RPMI7951 (cell line): ENCODE measurements at regions not wholly inside any gene's neighbourhood (a gene's known extent, or its start where the extent isn't known, plus 50 kb on each side); places are given as distances from the start of the nearest gene placed in this dataset.

Experiments used
- DNase-seq: peaks from one replicate; pipeline ENCODE4 v3.0.0-alpha.2; 2012; ENCODE audit warnings: low read depth

GRCh38 chr7:371119-371778, 81.3 kb downstream of the FOXL3 start:
- peak; percentile 17 for DNase-seq

GRCh38 chr7:371779-372545, 82.0 kb downstream of the FOXL3 start:
- DNase-seq = no peak

GRCh38 chr7:372546-372931, 82.6 kb downstream of the FOXL3 start:
- DNase-seq = no peak

GRCh38 chr7:372932-373791, 83.2 kb downstream of the FOXL3 start:
- no peak for DNase-seq

- DNase-seq = no peak
Observed at GRCh38 chr7:373818-374705, 84.1 kb downstream of the FOXL3 start.

GRCh38 chr7:374706-375311, 84.8 kb downstream of the FOXL3 start:
- DNase-seq = no peak

- no peak for DNase-seq
Observed at GRCh38 chr7:375321-375831, 85.4 kb downstream of the FOXL3 start.

GRCh38 chr7:375901-376305, 85.9 kb downstream of the FOXL3 start:
- DNase-seq = no peak

- no peak for DNase-seq
Observed at GRCh38 chr7:376306-377079, 86.5 kb downstream of the FOXL3 start.

GRCh38 chr7:377080-378040, 87.4 kb downstream of the FOXL3 start:
- DNase-seq = no peak

GRCh38 chr7:378041-378420, 88.1 kb downstream of the FOXL3 start:
- no peak for DNase-seq

- DNase-seq = peak; percentile 28
Observed at GRCh38 chr7:378551-379455, 88.8 kb downstream of the FOXL3 start.

- DNase-seq = no peak
Observed at GRCh38 chr7:379456-380138, 89.6 kb downstream of the FOXL3 start.

GRCh38 chr7:380139-380485, 90.1 kb downstream of the FOXL3 start:
- no peak for DNase-seq

- DNase-seq = no peak
Observed at GRCh38 chr7:380711-381210, 90.8 kb downstream of the FOXL3 start.

GRCh38 chr7:381211-382042, 91.5 kb downstream of the FOXL3 start:
- DNase-seq = no peak
